A673 (cell line): ENCODE measurements at regions not wholly inside any gene's neighbourhood (a gene's known extent, or its start where the extent isn't known, plus 50 kb on each side); places are given as distances from the start of the nearest gene placed in this dataset.

Source experiments
- BruUV-seq: library from RNA; stranded (reverse); fragments of 400-500 nt; replicated peaks from 2 replicates; lab custom pipeline; 2021; lab: Mats Ljungman, UMichigan
- CTCF ChIA-PET: fragments of 300-600 bp; sonication (Branson Sonifier 250); formaldehyde crosslinking; loops from one replicate; lab custom pipeline; 2022; ENCODE audit warnings: antibody characterized with exemption; lab: Charles Lee
- POLR2A ChIA-PET: fragments of 300-600 bp; sonication (Branson Sonifier 250); formaldehyde crosslinking; loops from one replicate; lab custom pipeline; 2022; ENCODE audit warnings: antibody characterized with exemption; ENCODE audit not compliant: low non-redundant PET; lab: Charles Lee
- DNase-seq: peaks from one replicate; pipeline ENCODE4 v3.0.0-alpha.2; 2015; ENCODE audit warnings: low spot score
- H3K27ac ChIP-seq: fragments of 200-600 bp; sonication (generic); 2 replicates; pipeline ENCODE4 v1.5.1; 2016; ENCODE audit warnings: mixed run types, low read depth, mild to moderate bottlenecking, mixed read lengths, antibody characterized with exemption, low read length; ENCODE audit not compliant: poor library complexity, severe bottlenecking
- H3K27me3 ChIP-seq: fragments of 200-600 bp; sonication (generic); replicated peaks from 2 replicates; pipeline ENCODE4 v1.6.1; 2017; ENCODE audit warnings: mixed run types, low read depth, mild to moderate bottlenecking, mixed read lengths, antibody characterized with exemption, low read length; ENCODE audit not compliant: insufficient read depth, poor library complexity
- H3K36me3 ChIP-seq: fragments of 200-600 bp; sonication (generic); 2 replicates; pipeline ENCODE4 v1.6.1; 2016; ENCODE audit warnings: mixed run types, mild to moderate bottlenecking, mixed read lengths, antibody characterized with exemption, low read length; ENCODE audit not compliant: insufficient read depth, poor library complexity, severe bottlenecking
- H3K4me1 ChIP-seq: fragments of 200-600 bp; sonication (generic); 2 replicates; pipeline ENCODE4 v1.6.1; 2017; ENCODE audit warnings: mixed run types, mild to moderate bottlenecking, mixed read lengths, antibody characterized with exemption, low read length; ENCODE audit not compliant: insufficient read depth, poor library complexity, severe bottlenecking
- H3K4me3 ChIP-seq: fragments of 200-600 bp; sonication (generic); 2 replicates; pipeline ENCODE4 v1.5.1; 2016; ENCODE audit warnings: low read depth, mixed run types, mild to moderate bottlenecking, mixed read lengths, low read length; ENCODE audit not compliant: poor library complexity, severe bottlenecking
- H3K9me3 ChIP-seq: fragments of 200-600 bp; sonication (generic); 2 replicates; pipeline ENCODE4 v1.6.1; 2016; ENCODE audit warnings: mixed run types, low read depth, mild to moderate bottlenecking, mixed read lengths, antibody characterized with exemption, low read length; ENCODE audit not compliant: poor library complexity, severe bottlenecking
- CTCF ChIP-seq: fragments of 300-800, 200-600 bp; sonication (generic); conservative IDR thresholded peaks from 2 replicates; pipeline ENCODE4 v1.5.1; 2017; ENCODE audit warnings: low read depth, mild to moderate bottlenecking, antibody characterized with exemption, low read length, moderate library complexity, mixed read lengths
- EZH2 ChIP-seq: fragments of 200-600 bp; sonication (generic); IDR thresholded peaks from 2 replicates; pipeline ENCODE4 v1.6.1; 2017; ENCODE audit warnings: borderline replicate concordance, low read depth, mild to moderate bottlenecking, mixed read lengths, antibody characterized with exemption, low read length; ENCODE audit not compliant: poor library complexity, severe bottlenecking
- intact Hi-C: fragments of 100-400 bp; cut with micrococcal nuclease; formaldehyde crosslinking; loops from one replicate; pipeline ENCODE4 v1.10.0; 2022; ENCODE audit not compliant: unreplicated experiment

GRCh38 chr6:19761121-19761520, 76.0 kb upstream of the ID4 start:
- intact Hi-C loops: no loop called here
- TF ChIP-seq EZH2: no peak
- TF ChIP-seq CTCF: no peak
- H3K4me1 ChIP-seq: no peaks in the 10 kb centered on the region
- no peak overlapping the region for H3K27ac ChIP-seq
- no peak for DNase-seq
- H3K9me3 ChIP-seq: no peaks in the 10 kb centered on the region
- no TSS peak for BruUV-seq
- H3K27me3 ChIP-seq: no peaks in the 10 kb centered on the region
- ChIA-PET POLR2A (no interaction called here), CTCF (no interaction called here)
- no peak overlapping the region for H3K4me3 ChIP-seq
- no peaks in the 10 kb centered on the region for H3K36me3 ChIP-seq

- CTCF ChIA-PET: no interaction called here
- no TSS peak for BruUV-seq
- no peak for DNase-seq
- Histone ChIP-seq H3K36me3 (no peaks in the 10 kb centered on the region), H3K27ac (no peak overlapping the region), H3K9me3 (no peaks in the 10 kb centered on the region), H3K4me3 (no peak overlapping the region), H3K4me1 (no peaks in the 10 kb centered on the region), H3K27me3 (no peaks in the 10 kb centered on the region)
- intact Hi-C loops: no loop called here
- POLR2A ChIA-PET: no interaction called here
- no peak for TF ChIP-seq CTCF
Observed at GRCh38 chr6:19771753-19772336, 65.3 kb upstream of the ID4 start.

- Histone ChIP-seq H3K27me3 (no peaks in the 10 kb centered on the region), H3K27ac (no peak overlapping the region), H3K4me1 (no peaks in the 10 kb centered on the region), H3K4me3 (no peak overlapping the region), H3K36me3 (no peaks in the 10 kb centered on the region), H3K9me3 (no peaks in the 10 kb centered on the region)
- POLR2A ChIA-PET: interaction anchor here (0.5 kb wide), 1 partner anchor 64 kb away, joined by 8 read pairs; the partner anchor contains the start of gene ID4
- no TSS peak for BruUV-seq
- DNase-seq: no peak
- CTCF ChIA-PET: no interaction called here
- TF ChIP-seq EZH2 (no peak), CTCF (peak; percentile 19; the same call in 1 of the 2 replicates)
- intact Hi-C loops: no loop called here
Observed at GRCh38 chr6:19772891-19773290, 64.3 kb upstream of the ID4 start.
